WTC11 (cell line): ENCODE measurements at regions not wholly inside any gene's neighbourhood (a gene's known extent, or its start where the extent isn't known, plus 50 kb on each side); places are given as distances from the start of the nearest gene placed in this dataset.

Experiments
- ATAC-seq: fragments of 200-7000 bp; cut with Tn5 transposase; 2 replicates; pipeline ENCODE4 v1.10.0; 2021; ENCODE audit warnings: mild to moderate bottlenecking, moderate library complexity
- CTCF ChIA-PET: fragments of 300-600 bp; sonication (Branson Sonifier 250); formaldehyde crosslinking; loops from one replicate; lab custom pipeline; 2021; ENCODE audit warnings: antibody characterized with exemption; lab: Charles Lee
- POLR2A ChIA-PET: fragments of 350-600 bp; sonication (Branson Sonifier 250); formaldehyde crosslinking; loops from one replicate; lab custom pipeline; 2021; ENCODE audit warnings: antibody characterized with exemption; lab: Charles Lee
- DNase-seq: peaks from one replicate; pipeline ENCODE4 v3.0.0; 2021; ENCODE audit warnings: low spot score
- H3K27ac Mint-ChIP-seq: 2 replicates; pipeline ENCODE4 v1.8.0; 2021; ENCODE audit warnings: mixed read lengths
- H3K27me3 Mint-ChIP-seq: 2 replicates; pipeline ENCODE4 v1.8.0; 2021; ENCODE audit warnings: low read depth, mild to moderate bottlenecking, moderate library complexity, mixed read lengths
- H3K36me3 Mint-ChIP-seq: 2 replicates; pipeline ENCODE4 v1.8.0; 2021; ENCODE audit warnings: mixed read lengths
- H3K4me1 Mint-ChIP-seq: 2 replicates; pipeline ENCODE4 v1.8.0; 2022; ENCODE audit warnings: mixed read lengths
- H3K4me3 Mint-ChIP-seq: 2 replicates; pipeline ENCODE4 v1.8.0; 2021; ENCODE audit warnings: mild to moderate bottlenecking, moderate library complexity, mixed read lengths
- H3K9me3 Mint-ChIP-seq: 2 replicates; pipeline ENCODE4 v1.8.0; 2021; ENCODE audit warnings: mixed read lengths
- ARID4B ChIP-seq: sonication (generic); formaldehyde crosslinking; IDR thresholded peaks from 2 replicates; pipeline ENCODE4 v1.8.0; 2023; ENCODE audit warnings: missing genetic modification reagents, mild to moderate bottlenecking, borderline replicate concordance
- CDX4 ChIP-seq: fragments of 250-450 bp; sonication (Bioruptor Pico); IDR thresholded peaks from 2 replicates; pipeline ENCODE4 v1.9.0; 2021; ENCODE audit warnings: moderate library complexity, mild to moderate bottlenecking, inconsistent platforms, borderline replicate concordance
- CTCF ChIP-seq: fragments of 200-600 bp; IDR thresholded peaks from 2 replicates; pipeline ENCODE4 v1.8.0; 2022; ENCODE audit warnings: antibody characterized with exemption
- EMX1 ChIP-seq: fragments of 250-450 bp; sonication (Bioruptor Pico); IDR thresholded peaks from 2 replicates; pipeline ENCODE4 v1.8.0; 2021; ENCODE audit warnings: mild to moderate bottlenecking
- FOXJ3 ChIP-seq: sonication (generic); formaldehyde crosslinking; IDR thresholded peaks from 2 replicates; pipeline ENCODE4 v1.9.0; 2021; ENCODE audit warnings: missing genetic modification reagents, mild to moderate bottlenecking, borderline replicate concordance
- GABPB1 ChIP-seq: sonication (generic); formaldehyde crosslinking; IDR thresholded peaks from 2 replicates; pipeline ENCODE4 v1.8.1; 2023; ENCODE audit warnings: mild to moderate bottlenecking, missing genetic modification reagents
- KAT7 ChIP-seq: sonication (generic); formaldehyde crosslinking; IDR thresholded peaks from 2 replicates; pipeline ENCODE4 v1.8.1; 2023; ENCODE audit warnings: missing genetic modification reagents, mild to moderate bottlenecking, borderline replicate concordance
- PRDM15 ChIP-seq: sonication (generic); formaldehyde crosslinking; IDR thresholded peaks from 2 replicates; pipeline ENCODE4 v1.8.0; 2022; ENCODE audit warnings: missing genetic modification reagents
- PRRX2 ChIP-seq: fragments of 250-450 bp; sonication (Bioruptor Pico); IDR thresholded peaks from 2 replicates; pipeline ENCODE4 v1.8.0; 2021; ENCODE audit warnings: mild to moderate bottlenecking
- RORB ChIP-seq: fragments of 250-450 bp; sonication (Bioruptor Pico); IDR thresholded peaks from 2 replicates; pipeline ENCODE4 v1.9.0; 2021; ENCODE audit warnings: mild to moderate bottlenecking
- SMAD4 ChIP-seq: sonication (generic); formaldehyde crosslinking; IDR thresholded peaks from 2 replicates; pipeline ENCODE4 v1.8.0; 2022; ENCODE audit warnings: mild to moderate bottlenecking, missing genetic modification reagents
- SOX15 ChIP-seq: fragments of 250-450 bp; sonication (Bioruptor Pico); IDR thresholded peaks from 2 replicates; pipeline ENCODE4 v1.9.0; 2021; ENCODE audit warnings: mild to moderate bottlenecking
- TCF7 ChIP-seq: sonication (generic); formaldehyde crosslinking; IDR thresholded peaks from 2 replicates; pipeline ENCODE4 v1.8.0; 2022; ENCODE audit warnings: mild to moderate bottlenecking, low read depth, missing genetic modification reagents, moderate library complexity
- ZBTB21 ChIP-seq: sonication (generic); formaldehyde crosslinking; IDR thresholded peaks from 2 replicates; pipeline ENCODE4 v1.8.1; 2023; ENCODE audit warnings: mild to moderate bottlenecking, missing genetic modification reagents, borderline replicate concordance
- ZNF138 ChIP-seq: sonication (generic); formaldehyde crosslinking; conservative IDR thresholded peaks from 2 replicates; pipeline ENCODE4 v1.8.1; 2022; ENCODE audit warnings: mild to moderate bottlenecking, moderate library complexity, missing genetic modification reagents
- ZNF425 ChIP-seq: fragments of 250-450 bp; sonication (Bioruptor Pico); conservative IDR thresholded peaks from 2 replicates; pipeline ENCODE4 v1.9.0; 2021; ENCODE audit warnings: mild to moderate bottlenecking
- ZNF671 ChIP-seq: fragments of 250-450 bp; sonication (Bioruptor Pico); IDR thresholded peaks from 2 replicates; pipeline ENCODE4 v1.8.0; 2021; ENCODE audit warnings: mild to moderate bottlenecking

GRCh38 chrX:9335251-9335650, 129.6 kb upstream of the TBL1X start:
- no peaks in the 10 kb centered on the region for H3K9me3 Mint-ChIP-seq
- CTCF ChIA-PET = no interaction called here
- no peak overlapping the region for H3K4me3 Mint-ChIP-seq
- POLR2A ChIA-PET = no interaction called here
- DNase-seq = no peak
- peaks cover 30% of the 10 kb centered on the region for H3K4me1 Mint-ChIP-seq
- H3K27ac Mint-ChIP-seq = no peak overlapping the region
- no peaks in the 10 kb centered on the region for H3K36me3 Mint-ChIP-seq
- ATAC-seq = no peak
- no peaks in the 10 kb centered on the region for H3K27me3 Mint-ChIP-seq
- TF ChIP-seq KAT7 (CRISPR knock-in tag) (no peak), ZNF425 (CRISPR knock-in tag) (no peak), GABPB1 (CRISPR knock-in tag) (no peak), RORB (no peak), PRDM15 (CRISPR knock-in tag) (no peak), PRRX2 (CRISPR knock-in tag) (no peak), FOXJ3 (CRISPR knock-in tag) (no peak), ZNF138 (no peak), ARID4B (CRISPR knock-in tag) (no peak), TCF7 (no peak), SOX15 (no peak), CDX4 (CRISPR knock-in tag) (no peak), ZBTB21 (no peak), CTCF (no peak), SMAD4 (CRISPR knock-in tag) (no peak), EMX1 (CRISPR knock-in tag) (no peak), ZNF671 (CRISPR knock-in tag) (no peak)
- TF ChIP-seq, all 79 proteins: peak for 0
